HFFc6 (cell line): ENCODE measurements at regions not wholly inside any gene's neighbourhood (a gene's known extent, or its start where the extent isn't known, plus 50 kb on each side); places are given as distances from the start of the nearest gene placed in this dataset.

ENCODE experiments used
- DNase-seq: peaks from one replicate; pipeline ENCODE4 v3.0.0-alpha.2; 2018
- H3K27ac Mint-ChIP-seq: 2 replicates; pipeline ENCODE4 v1.8.0; 2020; ENCODE audit warnings: mild to moderate bottlenecking, mixed read lengths
- H3K27me3 Mint-ChIP-seq: 2 replicates; pipeline ENCODE4 v1.8.0; 2021; ENCODE audit warnings: mild to moderate bottlenecking, moderate library complexity, mixed read lengths; ENCODE audit not compliant: insufficient read depth
- H3K36me3 Mint-ChIP-seq: 2 replicates; pipeline ENCODE4 v1.8.0; 2021; ENCODE audit warnings: low read depth, mixed read lengths
- H3K4me1 Mint-ChIP-seq: 2 replicates; pipeline ENCODE4 v1.8.0; 2020; ENCODE audit warnings: low read depth, mixed read lengths
- H3K4me3 Mint-ChIP-seq: 2 replicates; pipeline ENCODE4 v1.8.0; 2020; ENCODE audit warnings: mild to moderate bottlenecking, moderate library complexity, mixed read lengths
- H3K9me3 Mint-ChIP-seq: 2 replicates; pipeline ENCODE4 v1.8.0; 2020; ENCODE audit warnings: mild to moderate bottlenecking, mixed read lengths
- CTCF ChIP-seq: fragments of 200-600 bp; sonication (generic); IDR thresholded peaks from 2 replicates; pipeline ENCODE4 v1.5.0; 2021; ENCODE audit warnings: antibody characterized with exemption, mild to moderate bottlenecking

DNA sequence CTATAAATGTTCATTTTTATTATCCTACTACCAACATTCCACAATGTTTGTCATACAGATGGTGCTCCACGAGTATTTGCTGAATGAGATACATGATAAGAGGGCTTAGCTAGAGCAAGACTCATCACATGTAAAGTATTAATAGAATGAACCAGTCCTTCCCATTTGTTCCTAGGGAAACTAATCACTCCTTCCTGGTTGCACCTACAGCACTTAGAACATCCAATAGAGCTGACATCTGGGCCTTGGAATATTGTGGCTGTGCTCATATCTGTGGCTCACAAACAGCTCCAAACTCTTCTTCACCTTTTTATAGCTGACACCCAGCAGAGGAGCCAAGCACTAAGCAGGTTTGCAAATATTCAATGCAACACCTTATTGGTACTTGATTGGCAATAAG, 91.9 kb upstream of the C1GALT1 start:
- no peak overlapping the region for H3K4me3 Mint-ChIP-seq
- H3K27me3 Mint-ChIP-seq, result peaks cover 16% of the 10 kb centered on the region
- H3K27ac Mint-ChIP-seq, result no peak overlapping the region
- no peak for TF ChIP-seq CTCF
- H3K36me3 Mint-ChIP-seq, result no peaks in the 10 kb centered on the region
- H3K4me1 Mint-ChIP-seq, result no peaks in the 10 kb centered on the region
- no peaks in the 10 kb centered on the region; the same call in 1 of the 2 replicates for H3K9me3 Mint-ChIP-seq
- DNase-seq, result no peak

DNA sequence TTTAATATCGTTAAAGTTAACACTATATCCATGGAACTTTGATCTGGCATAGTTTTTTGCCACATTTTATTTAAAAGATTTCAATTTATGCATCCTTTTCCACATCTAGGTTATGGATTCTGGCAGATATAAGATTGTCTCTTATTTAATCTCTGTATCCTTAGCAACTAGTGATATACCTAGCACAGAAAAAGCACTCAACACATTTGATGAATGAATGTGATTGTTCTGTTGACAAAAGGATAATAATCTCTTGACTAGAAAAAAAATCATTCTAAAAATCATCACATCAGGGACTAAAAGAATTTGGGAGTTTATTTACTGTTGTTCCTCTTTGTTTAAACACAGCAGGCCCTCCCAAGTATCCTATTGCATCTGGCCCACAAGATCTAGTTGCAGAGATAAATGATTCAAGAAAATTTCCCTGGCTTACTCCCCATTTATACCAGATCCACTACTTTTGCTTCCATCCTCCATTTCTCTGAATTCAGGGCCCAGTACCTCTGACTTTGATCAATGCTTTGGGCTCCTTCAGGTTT, 84.0 kb upstream of the C1GALT1 start:
- DNase-seq, result no peak
- Mint-ChIP-seq H3K9me3 (no peaks in the 10 kb centered on the region), H3K36me3 (no peaks in the 10 kb centered on the region), H3K4me1 (peaks cover 30% of the 10 kb centered on the region), H3K27me3 (no peaks in the 10 kb centered on the region), H3K4me3 (no peak overlapping the region), H3K27ac (no peak overlapping the region)
- no peak for TF ChIP-seq CTCF

DNA sequence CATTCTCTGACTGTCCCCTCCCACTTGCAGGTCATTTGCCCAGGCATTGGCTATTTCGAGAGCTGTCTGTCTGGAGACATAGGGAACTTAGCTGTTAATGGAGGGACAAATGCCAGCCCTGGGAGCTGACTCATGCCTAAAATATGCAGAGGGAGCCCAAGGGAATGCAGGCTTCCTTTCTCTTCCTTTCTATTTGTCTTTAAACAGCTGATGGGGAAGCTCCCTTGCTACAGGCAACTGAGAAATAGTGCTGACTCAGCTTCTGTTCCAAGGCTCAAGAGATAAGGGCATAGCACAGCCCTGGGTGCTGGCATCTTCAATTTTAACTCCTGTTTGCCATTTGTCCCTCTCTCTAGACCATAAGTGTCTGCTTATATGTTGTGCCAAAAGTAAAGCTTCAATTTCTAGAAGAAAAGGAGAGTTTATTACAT, 82.7 kb upstream of the C1GALT1 start:
- no peaks in the 10 kb centered on the region for H3K36me3 Mint-ChIP-seq
- DNase-seq, result peak; percentile 92
- peak overlapping the region; percentile 63; the same call in 1 of the 2 replicates for H3K27ac Mint-ChIP-seq
- TF ChIP-seq CTCF, result no peak
- H3K4me3 Mint-ChIP-seq, result peak overlapping the region; percentile 63
- H3K9me3 Mint-ChIP-seq, result no peaks in the 10 kb centered on the region
- H3K27me3 Mint-ChIP-seq, result no peaks in the 10 kb centered on the region
- peaks cover 37% of the 10 kb centered on the region for H3K4me1 Mint-ChIP-seq

GRCh38 chr7:7100432-7100849, 81.9 kb upstream of the C1GALT1 start:
- no peak for TF ChIP-seq CTCF
- Mint-ChIP-seq H3K9me3 (no peaks in the 10 kb centered on the region), H3K4me3 (no peak overlapping the region), H3K27me3 (no peaks in the 10 kb centered on the region), H3K36me3 (no peaks in the 10 kb centered on the region), H3K4me1 (peaks cover 37% of the 10 kb centered on the region), H3K27ac (no peak overlapping the region)
- DNase-seq, result no peak

DNA sequence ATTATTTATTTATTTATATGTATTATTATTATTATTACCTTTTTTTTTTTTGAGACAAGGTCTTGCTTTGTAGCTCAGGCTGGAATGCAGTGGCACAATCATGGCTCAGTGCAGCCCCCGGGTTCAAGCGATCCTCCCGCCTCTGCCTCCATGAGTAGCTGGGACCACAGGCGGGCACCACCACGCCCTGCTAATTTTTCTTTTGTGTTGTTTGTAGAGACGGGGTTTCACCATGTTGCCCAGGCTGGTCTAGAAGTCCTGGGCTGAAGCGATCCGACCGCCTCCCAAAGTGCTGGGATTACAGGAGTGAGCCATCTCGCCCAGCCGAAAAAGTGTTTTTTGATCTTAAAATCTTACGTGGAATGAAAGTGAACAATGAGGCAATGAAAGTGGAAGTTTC, 79.4 kb upstream of the C1GALT1 start:
- no peak for TF ChIP-seq CTCF
- H3K27ac Mint-ChIP-seq, result peak overlapping the region; percentile 33; the same call in 1 of the 2 replicates
- no peaks in the 10 kb centered on the region for H3K36me3 Mint-ChIP-seq
- H3K27me3 Mint-ChIP-seq, result no peaks in the 10 kb centered on the region
- peak overlapping the region; percentile 52 for H3K4me3 Mint-ChIP-seq
- H3K9me3 Mint-ChIP-seq, result no peaks in the 10 kb centered on the region
- peaks cover 37% of the 10 kb centered on the region for H3K4me1 Mint-ChIP-seq
- DNase-seq, result no peak
